Neuronal stem cell (in vitro differentiated cells): ENCODE measurements at regions not wholly inside any gene's neighbourhood (a gene's known extent, or its start where the extent isn't known, plus 50 kb on each side); places are given as distances from the start of the nearest gene placed in this dataset.

Experiments
- DNase-seq: peaks from one replicate; pipeline ENCODE4 v3.0.0-alpha.2; 2013; ENCODE audit warnings: low spot score
- H2AFZ ChIP-seq: one replicate; pipeline ENCODE4 v1.6.1; 2013; ENCODE audit warnings: mild to moderate bottlenecking, low read length, inconsistent platforms
- H2AK5ac ChIP-seq: 2 replicates; pipeline ENCODE4 v1.6.1; 2013; ENCODE audit warnings: low read depth, mild to moderate bottlenecking, inconsistent platforms, low read length, moderate library complexity, mixed read lengths
- H2BK120ac ChIP-seq: 2 replicates; pipeline ENCODE4 v1.6.1; 2013; ENCODE audit warnings: low read depth, mild to moderate bottlenecking, inconsistent platforms, low read length, moderate library complexity, mixed read lengths
- H2BK12ac ChIP-seq: one replicate; pipeline ENCODE4 v1.6.1; 2013; ENCODE audit warnings: low read length, inconsistent platforms
- H2BK15ac ChIP-seq: 2 replicates; pipeline ENCODE4 v1.6.1; 2013; ENCODE audit warnings: mild to moderate bottlenecking, low read length, inconsistent platforms, mixed read lengths
- H2BK5ac ChIP-seq: one replicate; pipeline ENCODE4 v1.6.1; 2013; ENCODE audit warnings: inconsistent platforms, mild to moderate bottlenecking, low read length, moderate library complexity
- H3K14ac ChIP-seq: one replicate; pipeline ENCODE4 v1.6.1; 2013; ENCODE audit warnings: low read length, inconsistent platforms
- H3K18ac ChIP-seq: 2 replicates; pipeline ENCODE4 v1.6.1; 2013; ENCODE audit warnings: low read length, inconsistent platforms
- H3K23ac ChIP-seq: 2 replicates; pipeline ENCODE4 v1.6.1; 2013; ENCODE audit warnings: low read depth, mild to moderate bottlenecking, mixed read lengths, low read length, inconsistent platforms; ENCODE audit not compliant: poor library complexity
- H3K27ac ChIP-seq: replicated peaks from 3 replicates; pipeline ENCODE4 v1.5.1; 2013; ENCODE audit warnings: low read length, inconsistent platforms
- H3K27me3 ChIP-seq, 3 experiments: 2 replicates each; pipeline ENCODE4 v1.6.1; 2013; ENCODE audit warnings: low read length in 3 of 3, mild to moderate bottlenecking in 2 of 3, inconsistent platforms in 1 of 3, low read depth in 1 of 3, mixed read lengths in 1 of 3, moderate library complexity in 1 of 3; ENCODE audit not compliant: control insufficient read depth in 3 of 3, insufficient read depth in 3 of 3
- H3K36me3 ChIP-seq, 2 donors: replicated peaks in 1 of 2; 2 replicates each; pipeline ENCODE4 v1.6.1; 2013; ENCODE audit warnings: low read length in 2 of 2; ENCODE audit not compliant: control insufficient read depth in 2 of 2, insufficient read depth in 2 of 2
- H3K4ac ChIP-seq: 2 replicates; pipeline ENCODE4 v1.6.1; 2013; ENCODE audit warnings: inconsistent platforms, mild to moderate bottlenecking, low read length, moderate library complexity
- H3K4me1 ChIP-seq, 2 donors: 1 replicate in 1 of 2; 2 replicates in 1 of 2; pipeline ENCODE4 v1.6.1; 2013; ENCODE audit warnings: low read length in 2 of 2, low read depth in 1 of 2; ENCODE audit not compliant: control insufficient read depth in 2 of 2, insufficient read depth in 1 of 2
- H3K4me2 ChIP-seq: one replicate; pipeline ENCODE4 v1.6.1; 2013; ENCODE audit warnings: mild to moderate bottlenecking, low read length, inconsistent platforms; ENCODE audit not compliant: insufficient read depth, poor library complexity, severe bottlenecking
- H3K4me3 ChIP-seq, 2 donors: 2 replicates each; pipeline ENCODE4 v1.5.1; 2013; ENCODE audit warnings: low read length in 2 of 2, mild to moderate bottlenecking in 2 of 2, inconsistent platforms in 1 of 2, moderate library complexity in 1 of 2
- H3K79me1 ChIP-seq: one replicate; pipeline ENCODE4 v1.6.1; 2013; ENCODE audit warnings: low read depth, mild to moderate bottlenecking, inconsistent platforms, low read length, moderate library complexity
- H3K9ac ChIP-seq: one replicate; pipeline ENCODE4 v1.6.1; 2013; ENCODE audit warnings: mild to moderate bottlenecking, low read depth, low read length, inconsistent platforms; ENCODE audit not compliant: poor library complexity
- H3K9me3 ChIP-seq, 2 donors: replicated peaks in 1 of 2; 2 replicates each; pipeline versions ENCODE3 to v1.6.1; 2013; ENCODE audit warnings: low read length in 2 of 2, mild to moderate bottlenecking in 2 of 2, inconsistent platforms in 1 of 2, low read depth in 1 of 2, mixed read lengths in 1 of 2, moderate library complexity in 1 of 2; ENCODE audit not compliant: control insufficient read depth in 2 of 2, insufficient read depth in 1 of 2
- H4K8ac ChIP-seq: one replicate; pipeline ENCODE4 v1.6.1; 2013; ENCODE audit warnings: low read depth, mild to moderate bottlenecking, inconsistent platforms, low read length, moderate library complexity
- H4K91ac ChIP-seq: one replicate; pipeline ENCODE4 v1.6.1; 2013; ENCODE audit warnings: low read length, low read depth, mild to moderate bottlenecking, inconsistent platforms; ENCODE audit not compliant: poor library complexity
- WGBS, 2 donors: extraction: QIAGEN DNeasy Blood & Tissue Kit; methylation state at CpG; one replicate each; pipeline ENCODE4 v1.1.7; 2013; ENCODE audit warnings: missing lambda C conversion rate in 2 of 2, mixed read lengths in 1 of 2; ENCODE audit not compliant: insufficient read length in 2 of 2, insufficient replicate concordance in 1 of 2; ENCODE audit errors: extremely low coverage in 2 of 2; 5-methylcytosine and 5-hydroxymethylcytosine counted together

DNA sequence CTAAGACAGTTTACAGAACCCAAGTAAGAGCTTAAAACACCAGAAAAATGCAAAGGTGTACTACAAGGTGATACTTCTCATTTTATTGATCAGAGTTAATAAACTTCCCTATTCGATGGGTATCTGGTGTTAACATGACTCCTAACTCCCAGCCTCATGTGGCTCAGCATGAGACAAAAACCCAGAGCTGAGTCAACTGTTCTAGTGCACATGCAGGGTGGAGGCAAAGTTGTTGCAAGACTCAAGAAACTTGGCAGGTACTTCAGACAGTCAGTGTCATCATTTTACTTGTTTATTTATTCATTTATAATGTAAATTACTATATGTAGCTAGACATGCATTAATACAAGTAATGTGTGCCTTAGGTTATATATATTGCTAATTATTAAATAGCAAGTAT lies 216.6 kb upstream of the DSEL start:
- no peak overlapping the region for H3K27ac ChIP-seq
- H3K23ac ChIP-seq, result no peak overlapping the region
- no peak overlapping the region for H3K4me3 ChIP-seq
- no peak overlapping the region for H2BK5ac ChIP-seq
- H3K4me2 ChIP-seq, result no peak overlapping the region
- no peak overlapping the region for H3K4ac ChIP-seq
- H3K9ac ChIP-seq, result no peak overlapping the region
- H3K4me1 ChIP-seq, result no peaks in the 10 kb centered on the region
- no peaks in the 10 kb centered on the region for H3K79me1 ChIP-seq
- H4K8ac ChIP-seq, result no peak overlapping the region
- H3K36me3 ChIP-seq, result no peaks in the 10 kb centered on the region
- no peak overlapping the region for H3K14ac ChIP-seq
- no CpG with 5 or more reads among the region's 1 CpG for WGBS, 2 donors
- no peak overlapping the region for H2BK12ac ChIP-seq
- no peak overlapping the region for H2AK5ac ChIP-seq
- H3K27me3 ChIP-seq, result no peaks in the 10 kb centered on the region
- H2AFZ ChIP-seq, result no peak overlapping the region
- H2BK15ac ChIP-seq, result no peak overlapping the region
- DNase-seq, result no peak
- no peak overlapping the region for H4K91ac ChIP-seq
- no peak overlapping the region for H3K18ac ChIP-seq
- H2BK120ac ChIP-seq, result no peak overlapping the region
- H3K9me3 ChIP-seq, result no peaks in the 10 kb centered on the region

DNA sequence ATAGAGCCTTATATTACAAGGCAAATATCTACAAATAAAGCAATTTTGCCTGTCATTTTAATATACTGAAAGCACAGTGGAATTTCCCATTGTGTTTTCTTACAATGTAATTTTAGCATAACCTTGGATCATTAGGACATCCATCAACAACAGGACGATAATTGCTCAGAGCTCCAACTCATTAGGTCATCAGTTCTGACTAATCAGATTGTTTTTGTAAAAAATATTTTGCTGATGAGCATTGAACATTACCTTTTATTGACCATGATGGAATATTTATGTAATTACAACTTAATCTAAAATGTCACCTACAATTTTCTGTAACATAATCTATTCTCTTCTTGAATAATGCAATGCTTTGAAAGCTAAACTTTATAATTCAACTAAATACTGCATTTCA lies 215.3 kb upstream of the DSEL start:
- Histone ChIP-seq H2BK12ac (no peak overlapping the region), H3K18ac (no peak overlapping the region), H4K91ac (no peak overlapping the region), H4K8ac (no peak overlapping the region), H2BK5ac (no peak overlapping the region), H3K27ac (no peak overlapping the region), H2AK5ac (no peak overlapping the region), H3K4me1 (no peaks in the 10 kb centered on the region), H3K4ac (no peak overlapping the region), H3K4me2 (no peak overlapping the region), H2BK120ac (no peak overlapping the region), H2AFZ (no peak overlapping the region), H3K23ac (no peak overlapping the region), H3K9ac (no peak overlapping the region), H3K4me3 (no peak overlapping the region), H3K9me3 (no peaks in the 10 kb centered on the region), H3K79me1 (no peaks in the 10 kb centered on the region), H3K14ac (no peak overlapping the region), H3K36me3 (no peaks in the 10 kb centered on the region), H2BK15ac (no peak overlapping the region), H3K27me3 (no peaks in the 10 kb centered on the region)
- DNase-seq, result no peak
- WGBS, 2 donors, result no CpG with 5 or more reads among the region's 1 CpG

DNA sequence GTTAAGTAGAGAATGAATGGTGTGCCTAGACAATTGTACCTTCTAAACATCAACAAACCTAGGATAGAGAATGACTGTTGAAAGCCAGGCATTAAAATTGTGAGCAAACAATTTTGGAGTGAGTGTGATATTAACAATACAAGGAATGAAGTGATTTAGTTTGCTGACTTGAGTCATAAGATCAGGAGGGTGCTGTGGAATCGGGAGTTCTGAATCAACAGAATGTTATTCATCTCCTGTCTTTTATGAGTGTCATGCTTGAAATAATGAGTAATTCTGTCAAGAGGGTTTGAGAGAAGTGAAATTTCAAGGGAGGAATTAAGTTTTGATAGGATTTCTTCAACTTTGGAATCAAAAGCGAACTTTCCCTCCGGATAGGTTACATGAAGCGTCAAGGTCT lies 214.4 kb upstream of the DSEL start:
- H3K9me3 ChIP-seq, result peaks cover 0 to 3% of the 10 kb centered on the region in 2 donors
- H3K4me1 ChIP-seq, result no peaks in the 10 kb centered on the region
- H3K4ac ChIP-seq, result no peak overlapping the region
- H3K18ac ChIP-seq, result no peak overlapping the region
- no peak overlapping the region for H3K23ac ChIP-seq
- H2AK5ac ChIP-seq, result no peak overlapping the region
- no peaks in the 10 kb centered on the region for H3K27me3 ChIP-seq
- H3K27ac ChIP-seq, result no peak overlapping the region
- H3K4me3 ChIP-seq, result no peak overlapping the region
- DNase-seq, result no peak
- H4K8ac ChIP-seq, result no peak overlapping the region
- no peak overlapping the region for H4K91ac ChIP-seq
- no peak overlapping the region for H2BK12ac ChIP-seq
- no peak overlapping the region for H3K9ac ChIP-seq
- WGBS, 2 donors, result no CpG with 5 or more reads among the region's 4 CpGs
- no peaks in the 10 kb centered on the region for H3K79me1 ChIP-seq
- no peak overlapping the region for H3K4me2 ChIP-seq
- no peak overlapping the region for H2BK120ac ChIP-seq
- no peak overlapping the region for H2BK15ac ChIP-seq
- H3K14ac ChIP-seq, result no peak overlapping the region
- H2BK5ac ChIP-seq, result no peak overlapping the region
- no peak overlapping the region for H2AFZ ChIP-seq
- no peaks in the 10 kb centered on the region for H3K36me3 ChIP-seq

DNA sequence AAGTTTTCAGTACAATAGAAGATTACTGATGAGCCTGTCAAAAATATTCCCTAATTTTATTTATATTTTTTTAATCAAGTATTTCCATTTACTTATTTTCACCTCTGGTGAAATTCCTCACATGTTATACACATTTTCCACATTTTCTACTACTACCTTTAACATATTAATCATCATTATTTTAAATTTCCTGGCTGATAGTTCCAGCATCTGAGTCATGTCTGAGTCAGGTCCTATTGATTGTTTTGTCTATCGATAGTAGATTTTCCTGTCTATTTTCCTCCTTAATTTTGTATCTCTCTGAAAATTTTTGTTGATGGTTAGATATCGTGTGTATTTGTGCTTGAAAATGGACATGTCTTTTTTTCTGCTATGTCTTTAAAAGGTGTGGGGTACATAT lies 211.8 kb upstream of the DSEL start:
- Histone ChIP-seq H3K27ac (no peak overlapping the region), H3K4me1 (no peaks in the 10 kb centered on the region), H2AFZ (no peak overlapping the region), H2BK15ac (no peak overlapping the region), H3K36me3 (no peaks in the 10 kb centered on the region), H2BK120ac (no peak overlapping the region), H3K79me1 (no peaks in the 10 kb centered on the region), H4K91ac (no peak overlapping the region), H2BK12ac (no peak overlapping the region), H3K9me3 (peaks cover 0 to 3% of the 10 kb centered on the region in 2 donors), H3K14ac (no peak overlapping the region), H3K9ac (no peak overlapping the region), H3K4ac (no peak overlapping the region), H3K18ac (no peak overlapping the region), H3K4me3 (no peak overlapping the region), H4K8ac (no peak overlapping the region), H2BK5ac (no peak overlapping the region), H3K27me3 (no peaks in the 10 kb centered on the region), H3K23ac (no peak overlapping the region), H2AK5ac (no peak overlapping the region), H3K4me2 (no peak overlapping the region)
- no CpG with 5 or more reads among the region's 2 CpGs for WGBS, 2 donors
- DNase-seq, result no peak
